GM21390 (cell line): ENCODE measurements at regions not wholly inside any gene's neighbourhood (a gene's known extent, or its start where the extent isn't known, plus 50 kb on each side); places are given as distances from the start of the nearest gene placed in this dataset.
"Not testable (repeated sequence)": the region's sequence is repeated elsewhere in the genome, so short reads cannot be mapped to it uniquely, and the experiment has no call there.

Experiments
- ATAC-seq: cut with Tn5 transposase; IDR thresholded peaks from one replicate; pipeline ENCODE4 v1.9.1; 2021; ENCODE audit not compliant: unreplicated experiment

- no peak for ATAC-seq
These were observed 1021.4 kb downstream of the CDH8 start for GRCh38 chr16:61014869-61015268.

- ATAC-seq = no peak
These were observed 1028.5 kb downstream of the CDH8 start for GRCh38 chr16:61007694-61008093.

GRCh38 chr16:61005952-61006351 is 1030.3 kb downstream of the CDH8 start:
- ATAC-seq = no peak

DNA sequence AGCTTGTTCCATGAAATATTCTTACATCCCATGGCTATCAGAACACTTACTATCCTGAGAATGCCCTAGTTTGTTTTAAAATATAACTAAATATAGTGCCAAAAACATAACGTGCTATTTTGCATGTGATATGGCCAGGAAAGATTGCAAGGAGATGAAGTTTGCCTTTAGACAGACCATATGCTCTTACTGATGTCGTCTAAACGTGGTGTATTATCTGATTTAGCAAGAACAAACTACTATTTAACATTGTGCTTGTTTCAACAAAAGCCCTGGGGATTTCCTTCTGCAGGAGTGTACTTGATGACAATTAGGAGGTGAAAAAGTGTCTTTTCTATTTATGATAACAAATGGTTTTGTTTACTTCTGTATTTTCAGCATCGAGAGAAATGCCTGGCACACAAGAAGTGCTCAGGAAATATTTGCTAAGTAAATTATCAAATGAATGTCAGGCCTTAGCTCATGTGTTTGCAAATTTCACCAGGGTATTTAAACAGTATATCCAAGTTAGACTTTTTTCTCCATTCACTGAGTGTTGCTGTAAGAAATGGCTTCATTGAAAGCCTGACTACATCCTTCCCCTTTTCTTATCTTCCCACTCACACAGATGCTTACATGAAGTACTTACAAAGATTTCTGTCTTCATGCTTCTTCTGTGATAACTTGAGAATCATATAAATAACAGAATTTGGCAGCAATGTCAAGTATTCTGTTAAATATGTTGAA is 1033.6 kb downstream of the CDH8 start:
- ATAC-seq = no peak

DNA sequence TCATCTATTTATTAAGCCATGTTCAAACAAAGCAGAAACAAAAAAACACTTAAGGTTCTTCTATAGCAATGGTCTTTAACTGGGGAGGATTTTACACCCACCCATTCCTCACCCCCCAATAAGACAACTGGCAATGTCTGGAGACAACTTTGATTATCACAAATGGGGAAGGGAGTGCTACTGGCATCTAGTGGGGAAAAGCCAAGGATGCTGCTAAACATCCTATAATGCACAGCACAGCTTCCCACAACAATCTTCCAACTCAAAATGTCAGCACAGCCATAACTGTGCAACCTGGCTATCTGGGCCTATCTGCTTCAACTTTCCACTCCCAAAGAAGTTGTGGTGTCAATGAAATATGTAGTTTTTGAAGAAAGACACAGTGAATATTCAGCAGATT is 1044.4 kb downstream of the CDH8 start:
- no peak for ATAC-seq

- ATAC-seq = no peak
These were observed 1046.6 kb downstream of the CDH8 start for GRCh38 chr16:60989592-60989991.

- ATAC-seq = no peak
These were observed 1057.1 kb downstream of the CDH8 start for GRCh38 chr16:60979119-60979518.

DNA sequence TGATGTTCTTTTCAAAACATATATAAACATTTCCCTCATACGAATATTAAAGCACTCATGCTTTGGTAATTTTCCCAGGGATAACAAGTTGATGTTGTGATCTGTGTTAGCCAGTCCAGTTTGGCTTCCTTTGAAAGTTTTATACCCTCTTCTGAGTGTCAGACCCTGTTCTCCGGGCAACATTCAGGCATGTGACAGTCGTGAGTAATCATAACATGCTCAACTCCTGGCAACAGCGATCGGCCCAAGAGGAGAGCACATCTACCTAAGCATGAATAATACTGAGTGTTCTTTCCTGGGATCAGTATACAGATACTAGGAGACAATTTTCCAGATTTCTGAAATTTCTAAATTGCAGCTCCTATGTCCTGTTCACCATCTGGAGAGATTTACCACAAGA is 1086.4 kb downstream of the CDH8 start:
- ATAC-seq = no peak

DNA sequence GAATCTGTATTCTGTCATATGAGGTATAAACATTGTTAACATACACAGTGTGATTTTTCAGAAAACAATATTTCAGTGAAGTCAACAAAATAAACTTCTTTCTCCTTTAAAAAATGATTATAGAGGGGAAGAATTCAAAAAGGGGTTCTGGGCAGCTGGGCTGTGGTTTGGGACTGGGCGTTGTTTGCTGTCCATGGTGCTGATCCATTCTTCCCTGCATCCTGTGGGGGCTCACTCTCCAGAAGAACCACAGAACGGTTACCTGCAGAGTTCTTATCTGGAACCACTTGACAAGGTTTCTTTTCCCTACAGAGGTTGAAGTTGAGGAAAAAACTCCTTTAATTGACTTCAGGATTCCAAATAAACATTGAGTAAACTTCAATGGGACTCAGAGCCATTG is 1091.0 kb downstream of the CDH8 start:
- no peak for ATAC-seq

DNA sequence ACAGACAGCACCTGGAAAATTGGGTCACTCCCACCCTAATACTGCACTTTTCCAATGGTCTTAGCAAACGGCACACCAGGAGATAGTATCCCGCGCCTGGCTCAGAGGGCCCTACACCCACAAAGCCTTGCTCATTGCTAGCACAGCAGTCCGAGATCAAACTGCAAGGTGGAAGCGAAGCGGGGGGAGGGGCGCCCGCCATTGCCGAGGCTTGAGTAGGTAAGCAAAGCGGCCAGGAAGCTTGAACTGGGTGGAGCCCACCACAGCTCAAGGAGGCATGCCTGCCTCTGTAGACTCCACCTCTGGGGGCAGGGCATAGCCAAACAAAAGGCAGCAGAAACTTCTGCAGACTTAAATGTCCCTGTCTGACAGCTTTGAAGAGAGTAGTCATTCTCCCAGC is 1100.0 kb downstream of the CDH8 start:
- ATAC-seq = not testable (repeated sequence)

GRCh38 chr16:60932600-60932999 is 1103.6 kb downstream of the CDH8 start:
- no peak for ATAC-seq

DNA sequence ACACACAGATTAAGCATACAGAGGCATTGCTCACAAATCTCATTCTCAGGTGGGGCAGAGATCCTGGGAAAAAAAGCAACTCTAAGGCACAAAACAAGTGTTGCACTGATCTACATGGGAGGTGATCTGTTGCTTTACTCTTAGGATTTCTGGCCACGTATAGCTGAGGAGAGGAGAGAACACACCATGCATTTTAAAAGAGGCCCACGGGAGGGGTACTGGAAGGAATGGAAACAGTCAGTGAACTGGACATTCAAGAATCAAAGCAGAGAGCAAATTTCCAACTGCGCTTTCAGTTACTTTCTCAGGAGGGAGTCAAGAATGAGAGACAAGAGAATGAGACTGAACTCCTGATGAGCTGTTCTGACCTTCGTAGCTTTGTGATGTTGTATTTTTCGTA is 1105.9 kb downstream of the CDH8 start:
- no peak for ATAC-seq

GRCh38 chr16:60922920-60923319 is 1113.3 kb downstream of the CDH8 start:
- ATAC-seq = no peak

- no peak for ATAC-seq
These were observed 1121.9 kb downstream of the CDH8 start for GRCh38 chr16:60914334-60914733.

GRCh38 chr16:60907645-60908044 is 1128.6 kb downstream of the CDH8 start:
- ATAC-seq = no peak

DNA sequence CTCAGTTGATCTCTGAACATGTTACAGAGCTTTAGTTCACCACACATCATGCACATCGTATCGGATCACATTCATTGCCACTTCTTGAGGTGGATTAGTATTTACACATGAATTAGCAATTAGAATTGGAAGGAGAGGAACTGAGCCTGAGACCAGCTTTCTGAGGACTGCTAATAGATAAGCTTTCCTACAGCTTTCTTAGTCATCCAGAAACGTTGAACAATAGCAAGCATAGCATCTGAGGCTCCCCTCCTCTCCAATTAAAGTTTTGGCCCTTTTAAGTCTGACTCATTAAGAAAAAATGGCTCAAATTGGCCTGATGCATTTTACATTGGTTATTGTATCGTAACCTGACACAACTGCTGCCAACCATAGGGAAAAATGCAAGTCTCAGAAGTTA is 1130.4 kb downstream of the CDH8 start:
- ATAC-seq = no peak

DNA sequence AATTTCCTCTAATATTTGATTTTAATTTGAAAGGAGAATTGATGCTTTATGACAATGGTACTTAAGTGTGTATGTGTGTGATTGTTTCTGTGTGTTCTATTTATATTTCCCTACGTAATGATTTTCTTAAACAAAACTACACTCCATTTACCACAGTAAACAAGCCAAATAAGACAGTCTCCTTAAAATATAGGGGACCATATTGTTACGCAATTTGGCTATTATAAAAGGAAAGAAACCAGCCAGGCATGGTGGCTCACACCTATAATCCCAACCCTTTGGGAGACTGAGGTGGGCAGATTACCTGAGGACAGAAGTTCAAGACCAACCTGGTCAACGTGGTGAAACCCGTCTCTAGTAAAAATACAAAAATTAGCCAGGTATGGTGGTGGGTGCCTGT is 1134.1 kb downstream of the CDH8 start:
- ATAC-seq = no peak

GRCh38 chr16:60882816-60883215 is 1153.4 kb downstream of the CDH8 start:
- no peak for ATAC-seq

GRCh38 chr16:60852635-60853034 is 1183.6 kb downstream of the CDH8 start:
- no peak for ATAC-seq

- no peak for ATAC-seq
These were observed 1214.6 kb downstream of the CDH8 start for GRCh38 chr16:60821661-60822060.

DNA sequence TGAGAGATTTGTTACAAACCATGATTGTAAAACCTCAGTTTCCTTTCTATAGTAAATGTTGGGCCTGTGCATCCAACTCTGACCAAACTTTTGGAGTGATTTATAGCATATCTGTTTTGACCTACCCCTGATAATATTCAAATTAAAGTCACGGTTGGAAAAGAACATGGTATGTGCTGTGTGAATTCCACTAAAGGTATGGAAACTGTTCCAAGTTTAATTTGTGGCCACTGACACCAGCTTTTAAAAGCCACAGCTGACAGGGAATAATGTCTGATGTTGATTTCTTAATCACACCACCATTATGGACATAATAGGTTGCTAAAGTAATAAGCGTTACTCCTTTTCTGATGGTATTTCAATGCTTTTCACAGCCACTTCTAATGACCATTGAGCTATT is 1215.9 kb downstream of the CDH8 start:
- no peak for ATAC-seq

DNA sequence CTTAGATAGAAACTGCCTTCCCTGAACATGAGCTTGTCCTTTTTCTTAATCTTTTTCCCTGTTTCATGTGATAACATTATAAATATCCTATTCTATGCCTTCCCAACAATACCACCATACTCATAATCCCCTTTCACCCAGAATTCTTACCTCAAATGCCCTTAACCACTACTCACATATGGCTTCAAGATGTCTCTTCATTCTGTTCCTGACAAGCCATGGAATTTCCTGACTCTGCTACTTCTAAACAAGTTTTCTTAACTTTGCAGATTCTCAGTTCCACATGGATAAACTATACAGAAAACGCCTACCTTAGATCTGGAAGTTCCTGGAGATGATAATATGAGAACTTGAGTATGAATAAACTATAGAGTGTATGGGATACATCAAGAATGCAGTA is 1217.8 kb downstream of the CDH8 start:
- no peak for ATAC-seq

- no peak for ATAC-seq
These were observed 1219.8 kb downstream of the CDH8 start for GRCh38 chr16:60816461-60816860.
